Activated naive CD8-positive, alpha-beta T cell treated with anti-CD3 and anti-CD28 coated beads for 36 hours (primary cell): ENCODE measurements at regions not wholly inside any gene's neighbourhood (a gene's known extent, or its start where the extent isn't known, plus 50 kb on each side); places are given as distances from the start of the nearest gene placed in this dataset.
"Not testable (repeated sequence)": the region's sequence is repeated elsewhere in the genome, so short reads cannot be mapped to it uniquely, and the experiment has no call there.

ENCODE experiments used
- DNase-seq: peaks from one replicate; pipeline ENCODE4 v3.0.0; 2021
- H3K27ac Mint-ChIP-seq: one replicate; pipeline ENCODE4 v1.8.0; 2022; ENCODE audit warnings: mild to moderate bottlenecking, moderate library complexity, mixed read lengths
- H3K27me3 Mint-ChIP-seq: one replicate; pipeline ENCODE4 v1.8.0; 2022; ENCODE audit warnings: mild to moderate bottlenecking, mixed read lengths
- H3K36me3 Mint-ChIP-seq: one replicate; pipeline ENCODE4 v1.8.0; 2021; ENCODE audit warnings: mild to moderate bottlenecking, mixed read lengths
- H3K4me1 Mint-ChIP-seq: one replicate; pipeline ENCODE4 v1.8.0; 2021; ENCODE audit warnings: mixed read lengths
- H3K4me3 Mint-ChIP-seq: one replicate; pipeline ENCODE4 v1.8.0; 2022; ENCODE audit warnings: mild to moderate bottlenecking, moderate library complexity, mixed read lengths
- H3K9me3 Mint-ChIP-seq: one replicate; pipeline ENCODE4 v1.8.0; 2022; ENCODE audit warnings: mixed read lengths

DNA sequence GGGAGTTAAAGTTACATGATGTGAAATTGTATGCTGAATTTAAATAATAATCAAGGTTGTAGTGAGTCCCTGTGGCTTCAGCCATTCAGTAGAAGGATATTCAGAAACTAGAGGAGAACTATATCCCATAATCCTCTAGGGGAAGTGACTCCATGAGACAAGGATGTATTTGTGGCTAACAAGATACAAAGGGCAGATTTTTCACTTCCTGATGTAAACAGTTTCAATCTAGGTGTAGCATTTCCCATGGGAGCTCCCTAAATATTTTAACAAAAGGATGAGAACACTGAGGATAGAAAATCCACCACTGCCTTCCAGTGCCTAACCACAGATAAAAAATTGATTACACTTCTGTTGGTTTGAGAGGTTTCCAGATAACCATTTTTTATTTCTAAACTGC is 435.4 kb upstream of the TENM3 start:
- H3K4me3 Mint-ChIP-seq, result no peak overlapping the region
- H3K27ac Mint-ChIP-seq, result no peak overlapping the region
- H3K36me3 Mint-ChIP-seq, result no peaks in the 10 kb centered on the region
- no peaks in the 10 kb centered on the region for H3K27me3 Mint-ChIP-seq
- H3K4me1 Mint-ChIP-seq, result no peaks in the 10 kb centered on the region
- no peaks in the 10 kb centered on the region for H3K9me3 Mint-ChIP-seq
- DNase-seq, result no peak

DNA sequence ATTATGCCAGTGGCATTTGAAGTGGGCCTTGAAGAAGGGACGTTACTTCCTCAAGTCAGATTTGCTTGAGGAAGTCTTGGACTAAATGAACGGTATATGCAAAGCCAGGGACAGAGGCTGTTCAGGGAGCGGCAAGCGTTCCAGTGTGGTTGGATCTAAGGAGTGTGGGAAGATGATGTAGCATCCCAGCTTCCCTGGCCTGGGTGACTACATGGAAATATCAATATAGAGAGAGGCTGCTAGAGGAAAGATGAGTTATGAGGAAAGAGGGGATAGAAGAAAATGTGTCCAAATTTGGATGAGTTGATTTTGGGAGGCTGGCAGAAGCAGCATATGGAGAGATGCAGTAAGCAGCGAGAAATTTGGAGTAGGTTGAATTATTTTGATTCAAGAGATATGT is 432.5 kb upstream of the TENM3 start:
- Mint-ChIP-seq H3K36me3 (no peaks in the 10 kb centered on the region), H3K27ac (no peak overlapping the region), H3K4me1 (no peaks in the 10 kb centered on the region), H3K4me3 (no peak overlapping the region), H3K27me3 (no peaks in the 10 kb centered on the region), H3K9me3 (no peaks in the 10 kb centered on the region)
- DNase-seq, result no peak

DNA sequence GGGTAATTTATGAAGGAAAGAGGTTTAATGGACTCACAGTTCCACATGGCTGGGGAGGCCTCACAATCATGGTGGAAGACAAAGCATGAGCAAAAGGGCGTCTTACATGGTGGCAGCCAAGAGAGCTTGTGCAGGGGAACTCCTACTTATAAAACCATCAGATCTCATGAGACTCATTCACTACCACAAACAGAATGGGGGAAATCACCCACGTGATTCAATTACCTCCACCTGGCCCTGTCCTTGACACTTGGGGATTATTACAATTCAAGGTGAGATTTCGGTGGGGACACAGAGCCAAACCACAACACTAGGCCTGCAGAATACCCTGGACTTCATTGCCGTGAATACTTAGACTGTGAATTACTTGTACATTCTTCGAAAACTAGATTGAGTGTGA is 431.7 kb upstream of the TENM3 start:
- H3K27ac Mint-ChIP-seq, H3K27me3 Mint-ChIP-seq, H3K36me3 Mint-ChIP-seq, H3K4me1 Mint-ChIP-seq, H3K4me3 Mint-ChIP-seq, H3K9me3 Mint-ChIP-seq, DNase-seq: not testable (repeated sequence)

DNA sequence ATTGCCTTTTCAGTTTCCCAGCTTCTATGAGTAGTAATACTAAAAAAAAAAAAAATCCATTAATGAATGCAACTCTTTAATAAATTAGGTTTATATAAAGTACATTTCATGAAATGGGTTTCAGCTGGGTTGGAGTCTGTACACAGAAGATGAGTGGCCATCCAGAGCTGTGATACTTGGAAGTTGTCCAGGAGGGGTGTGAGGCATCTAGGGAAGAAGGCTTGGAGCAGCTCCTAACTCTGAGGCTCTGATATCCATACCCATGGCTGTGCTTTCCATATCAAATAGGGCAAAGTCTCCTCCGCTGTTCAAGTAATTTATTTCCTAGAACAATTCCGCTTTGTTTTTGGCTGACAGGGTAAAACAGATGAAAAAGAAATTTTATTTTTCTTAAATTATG is 423.3 kb upstream of the TENM3 start:
- Mint-ChIP-seq H3K27me3 (no peaks in the 10 kb centered on the region), H3K4me1 (no peaks in the 10 kb centered on the region), H3K4me3 (no peak overlapping the region), H3K27ac (no peak overlapping the region), H3K36me3 (no peaks in the 10 kb centered on the region), H3K9me3 (peaks cover 2% of the 10 kb centered on the region)
- DNase-seq, result no peak

DNA sequence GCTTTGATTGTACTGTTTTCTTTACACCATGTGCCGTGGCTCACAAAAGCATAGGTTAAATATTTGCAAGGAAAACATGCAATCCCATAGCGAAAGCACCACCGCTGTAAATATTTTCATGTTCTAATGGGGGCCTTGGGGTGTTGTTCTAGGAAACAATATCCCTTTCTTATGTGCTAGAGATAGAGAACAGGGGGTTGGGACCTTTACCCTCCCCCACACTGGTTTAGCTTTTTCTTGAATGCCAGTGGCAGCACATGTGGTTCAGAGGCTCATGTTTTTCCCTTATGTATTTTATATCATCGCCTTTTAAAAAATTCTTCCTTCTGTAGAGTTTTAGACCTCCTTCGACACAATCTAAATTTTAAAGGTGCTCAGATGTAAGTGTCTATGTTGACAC is 422.6 kb upstream of the TENM3 start:
- DNase-seq, result no peak
- no peaks in the 10 kb centered on the region for H3K4me1 Mint-ChIP-seq
- peaks cover 2% of the 10 kb centered on the region for H3K9me3 Mint-ChIP-seq
- H3K27me3 Mint-ChIP-seq, result no peaks in the 10 kb centered on the region
- no peaks in the 10 kb centered on the region for H3K36me3 Mint-ChIP-seq
- no peak overlapping the region for H3K27ac Mint-ChIP-seq
- H3K4me3 Mint-ChIP-seq, result no peak overlapping the region

DNA sequence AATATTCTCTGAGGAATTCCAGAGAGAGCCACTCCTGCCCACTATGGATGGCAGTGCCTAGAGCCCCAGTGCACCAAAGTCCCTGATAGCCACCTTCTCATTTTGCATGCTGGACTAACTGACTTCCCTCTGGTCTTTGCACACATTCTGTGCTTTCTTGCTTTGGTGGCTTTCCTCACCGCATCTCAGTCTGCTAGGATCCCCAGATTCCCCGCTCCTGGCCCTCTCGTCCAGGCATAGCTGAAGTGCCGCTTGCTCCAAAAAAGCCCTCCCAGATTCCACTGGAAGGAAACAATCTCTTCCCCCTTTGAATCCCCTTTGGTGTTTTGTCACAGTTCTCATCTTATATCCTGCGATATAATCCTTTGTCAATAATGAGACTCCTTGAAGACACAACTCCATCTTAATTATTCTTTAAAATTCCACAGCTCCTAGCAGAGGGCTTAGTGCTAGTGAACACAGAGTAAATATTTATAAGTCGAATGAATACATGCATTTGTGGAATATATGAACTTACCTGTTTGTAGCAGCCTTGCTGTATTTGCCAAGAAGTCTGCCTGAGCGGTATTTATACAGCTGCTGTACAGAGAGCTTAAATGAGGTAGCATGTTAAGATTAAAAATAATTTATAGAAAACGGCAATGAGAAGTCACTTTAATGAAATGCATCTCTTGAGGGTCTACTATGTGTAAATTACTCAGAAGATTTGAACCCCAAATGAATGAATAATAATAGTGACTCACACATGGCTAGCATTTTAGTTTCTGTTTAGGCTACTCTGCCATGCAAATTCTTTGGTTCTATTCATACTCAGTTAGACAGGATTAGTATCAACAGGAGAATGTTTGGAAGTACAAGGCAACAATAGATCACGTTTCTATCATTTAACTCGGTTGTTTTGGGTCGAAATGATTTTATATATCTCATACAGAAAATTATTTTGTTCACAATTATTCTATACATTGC is 421.9 kb upstream of the TENM3 start:
- H3K4me3 Mint-ChIP-seq, result no peak overlapping the region
- DNase-seq, result no peak

DNA sequence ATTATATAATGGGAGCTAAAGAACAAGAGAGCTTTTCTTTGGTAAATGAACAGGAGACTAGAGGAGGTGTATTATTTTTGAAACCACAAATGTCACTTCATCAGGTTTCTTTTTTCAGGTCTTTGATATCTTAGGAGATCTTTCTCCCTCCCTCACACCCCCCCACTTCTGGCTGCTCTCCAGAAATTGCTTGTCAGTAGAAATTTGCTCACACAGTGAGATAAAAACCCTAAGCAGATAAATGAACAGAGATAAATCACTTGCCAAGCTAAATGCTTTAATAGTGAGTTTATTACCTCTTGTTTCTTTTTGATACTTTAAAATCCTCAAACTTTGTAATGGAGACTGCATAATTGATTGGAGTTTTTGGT is 421.2 kb upstream of the TENM3 start:
- Mint-ChIP-seq H3K36me3 (no peaks in the 10 kb centered on the region), H3K4me1 (no peaks in the 10 kb centered on the region), H3K27ac (no peak overlapping the region), H3K4me3 (no peak overlapping the region), H3K27me3 (no peaks in the 10 kb centered on the region), H3K9me3 (peaks cover 2% of the 10 kb centered on the region)
- DNase-seq, result no peak

More for the DNA sequence above, 421.9 kb upstream of the TENM3 start:
- Mint-ChIP-seq H3K4me1 (no peaks in the 10 kb centered on the region), H3K27ac (no peak overlapping the region), H3K9me3 (peaks cover 2% of the 10 kb centered on the region), H3K27me3 (no peaks in the 10 kb centered on the region), H3K36me3 (no peaks in the 10 kb centered on the region)

DNA sequence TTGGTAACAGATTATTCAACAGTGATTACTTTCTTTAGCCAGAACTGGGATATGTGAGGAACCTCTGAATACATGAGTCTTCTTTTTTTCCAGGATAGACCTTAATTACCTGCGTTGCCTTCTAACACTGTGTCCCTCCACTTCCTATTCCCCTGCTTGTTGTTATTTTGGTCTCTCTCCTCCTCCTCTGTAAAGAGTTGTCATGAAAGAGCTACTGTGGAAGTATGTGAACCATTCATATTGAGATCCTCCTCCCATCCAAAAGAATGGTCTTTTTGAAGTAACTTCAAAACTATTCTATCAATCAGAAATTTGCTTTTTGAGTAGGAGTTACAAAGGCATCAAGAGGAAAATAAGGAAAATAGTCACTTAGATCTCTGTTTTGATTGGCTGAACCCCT is 420.0 kb upstream of the TENM3 start:
- no peak overlapping the region for H3K27ac Mint-ChIP-seq
- DNase-seq, result no peak
- H3K36me3 Mint-ChIP-seq, result no peaks in the 10 kb centered on the region
- no peaks in the 10 kb centered on the region for H3K9me3 Mint-ChIP-seq
- no peaks in the 10 kb centered on the region for H3K4me1 Mint-ChIP-seq
- H3K27me3 Mint-ChIP-seq, result no peaks in the 10 kb centered on the region
- no peak overlapping the region for H3K4me3 Mint-ChIP-seq

DNA sequence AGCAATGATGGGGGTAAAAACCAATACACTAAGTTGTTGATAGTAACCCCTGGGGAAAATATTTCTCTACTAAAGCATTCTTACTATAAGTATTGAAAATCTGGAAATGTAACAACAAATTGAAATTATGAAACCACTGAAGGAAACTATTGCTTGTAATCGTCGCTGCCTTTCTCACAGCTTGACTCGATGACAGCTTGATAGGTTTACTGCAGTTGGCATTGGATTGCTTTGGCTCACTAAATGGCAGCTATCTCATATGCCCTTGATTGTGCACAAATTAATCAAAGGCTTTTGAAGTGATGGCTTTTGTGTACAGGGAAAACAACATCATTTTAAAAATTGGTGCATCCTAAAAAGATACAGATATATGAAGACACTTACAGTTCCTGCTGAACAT is 419.6 kb upstream of the TENM3 start:
- Mint-ChIP-seq H3K27ac (no peak overlapping the region), H3K9me3 (no peaks in the 10 kb centered on the region), H3K4me3 (no peak overlapping the region), H3K36me3 (no peaks in the 10 kb centered on the region), H3K4me1 (no peaks in the 10 kb centered on the region), H3K27me3 (no peaks in the 10 kb centered on the region)
- no peak for DNase-seq

DNA sequence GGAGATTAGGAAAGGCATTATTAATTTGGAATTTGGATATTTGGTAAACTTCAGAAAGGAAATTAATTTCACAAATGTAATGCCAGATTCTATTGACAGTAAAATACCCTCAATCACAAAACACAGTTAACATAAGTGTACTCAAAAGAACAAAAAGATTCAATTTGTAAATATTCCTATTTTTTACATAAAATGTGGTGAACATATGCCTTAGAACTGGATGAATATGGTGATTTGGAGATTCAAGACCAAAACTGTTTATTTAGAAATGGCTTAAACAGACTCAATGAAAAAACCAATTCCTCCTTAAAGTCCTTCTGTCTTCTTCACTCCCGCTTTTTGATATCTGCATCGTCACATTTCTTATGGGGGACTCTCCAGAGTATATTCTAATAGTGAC is 417.6 kb upstream of the TENM3 start:
- H3K4me1 Mint-ChIP-seq, result no peaks in the 10 kb centered on the region
- no peak overlapping the region for H3K27ac Mint-ChIP-seq
- no peak overlapping the region for H3K4me3 Mint-ChIP-seq
- H3K27me3 Mint-ChIP-seq, result no peaks in the 10 kb centered on the region
- no peaks in the 10 kb centered on the region for H3K9me3 Mint-ChIP-seq
- H3K36me3 Mint-ChIP-seq, result no peaks in the 10 kb centered on the region
- DNase-seq, result no peak

DNA sequence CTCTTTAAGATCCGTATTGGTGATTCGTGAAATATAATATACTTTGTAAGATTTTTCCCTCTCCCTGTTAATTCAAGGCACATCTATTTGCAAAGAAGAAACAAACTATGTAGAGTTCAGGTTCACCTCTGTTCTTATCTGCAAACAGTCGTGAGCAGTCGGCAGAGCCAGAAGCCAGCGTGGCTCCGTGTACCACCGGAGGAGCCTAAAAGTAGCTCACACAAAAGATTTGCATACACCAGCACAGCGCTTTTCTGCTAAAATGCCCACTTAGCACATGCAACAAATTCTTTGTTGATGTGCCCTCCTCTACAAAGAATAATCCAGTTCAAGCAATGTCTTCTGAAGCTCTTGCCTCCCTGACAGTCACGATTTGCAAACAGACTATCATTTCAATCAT is 416.0 kb upstream of the TENM3 start:
- no peak for DNase-seq
- H3K4me1 Mint-ChIP-seq, result no peaks in the 10 kb centered on the region
- H3K27ac Mint-ChIP-seq, result no peak overlapping the region
- no peaks in the 10 kb centered on the region for H3K27me3 Mint-ChIP-seq
- no peaks in the 10 kb centered on the region for H3K36me3 Mint-ChIP-seq
- H3K9me3 Mint-ChIP-seq, result no peaks in the 10 kb centered on the region
- no peak overlapping the region for H3K4me3 Mint-ChIP-seq

DNA sequence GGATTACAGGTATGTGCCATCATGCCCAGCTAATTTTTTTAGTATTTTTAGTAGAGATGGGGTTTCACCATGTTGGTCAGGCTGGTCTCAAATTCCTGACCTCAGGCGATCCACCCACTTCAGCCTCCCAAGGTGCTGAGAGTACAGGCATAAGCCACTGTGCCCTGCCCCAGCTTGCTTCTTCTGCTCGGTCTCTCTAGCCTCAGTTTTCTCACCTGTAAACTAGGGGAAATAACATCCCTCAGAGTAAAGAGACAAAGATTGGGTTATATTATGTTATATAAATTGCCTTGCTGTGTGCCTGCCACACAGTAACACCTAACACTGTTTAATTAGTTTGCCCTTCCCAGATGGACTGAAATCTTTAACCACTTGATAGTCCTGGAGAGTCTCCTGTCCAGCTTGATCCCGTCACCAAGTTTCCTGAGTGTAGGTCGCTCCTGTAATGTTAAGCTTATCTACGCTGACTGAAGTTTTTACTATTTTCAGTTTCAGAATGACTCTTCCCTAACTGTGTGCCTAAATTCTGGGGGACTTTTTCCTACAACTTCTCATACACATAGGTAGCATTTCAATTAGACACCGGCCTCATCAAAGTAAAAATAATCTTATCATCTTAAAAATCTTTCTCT is 412.7 kb upstream of the TENM3 start:
- Mint-ChIP-seq H3K4me1 (no peaks in the 10 kb centered on the region), H3K27ac (no peak overlapping the region), H3K9me3 (no peaks in the 10 kb centered on the region), H3K36me3 (no peaks in the 10 kb centered on the region), H3K27me3 (no peaks in the 10 kb centered on the region), H3K4me3 (no peak overlapping the region)
- DNase-seq, result no peak

DNA sequence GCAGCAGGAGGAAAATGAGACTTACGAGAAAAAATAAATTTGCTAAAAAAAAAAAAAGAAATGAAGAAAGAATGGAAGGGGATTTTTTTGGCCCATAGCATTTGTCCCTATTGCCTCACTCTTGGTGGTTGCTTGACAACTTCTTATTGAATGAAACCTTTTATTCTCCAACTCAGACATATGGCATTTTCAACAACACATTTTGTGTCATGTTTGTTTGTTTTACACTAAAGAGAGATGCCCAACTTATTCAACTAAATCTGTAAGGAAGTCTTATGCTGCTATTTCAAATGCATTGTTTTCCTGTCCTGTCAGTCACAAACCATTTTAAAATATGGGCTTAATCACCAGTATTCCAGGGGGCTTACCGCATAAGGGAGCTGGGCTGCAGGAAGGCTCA is 409.1 kb upstream of the TENM3 start:
- H3K9me3 Mint-ChIP-seq, result no peaks in the 10 kb centered on the region
- no peak overlapping the region for H3K4me3 Mint-ChIP-seq
- no peaks in the 10 kb centered on the region for H3K4me1 Mint-ChIP-seq
- H3K27ac Mint-ChIP-seq, result no peak overlapping the region
- H3K36me3 Mint-ChIP-seq, result no peaks in the 10 kb centered on the region
- DNase-seq, result no peak
- no peaks in the 10 kb centered on the region for H3K27me3 Mint-ChIP-seq

DNA sequence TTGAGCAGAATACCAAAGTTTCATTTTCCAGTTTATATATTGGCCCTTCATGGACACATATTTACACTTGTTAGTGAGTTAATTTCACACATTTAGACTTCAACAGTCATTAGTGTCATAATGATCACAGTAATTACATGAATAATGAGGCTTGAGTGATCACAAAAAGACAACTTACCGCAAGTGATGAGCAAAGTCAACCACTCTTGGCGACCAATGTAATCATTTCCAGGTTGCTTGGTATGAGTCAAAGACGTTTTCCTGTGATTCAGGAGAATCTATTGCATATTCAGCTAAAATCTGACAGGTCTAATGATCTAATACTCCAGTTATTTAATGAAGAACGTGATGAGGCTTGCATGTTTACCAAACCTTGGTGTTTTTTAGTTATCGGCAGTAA is 407.9 kb upstream of the TENM3 start:
- no peak overlapping the region for H3K4me3 Mint-ChIP-seq
- no peaks in the 10 kb centered on the region for H3K36me3 Mint-ChIP-seq
- DNase-seq, result no peak
- no peaks in the 10 kb centered on the region for H3K4me1 Mint-ChIP-seq
- no peak overlapping the region for H3K27ac Mint-ChIP-seq
- no peaks in the 10 kb centered on the region for H3K27me3 Mint-ChIP-seq
- peaks cover 3% of the 10 kb centered on the region for H3K9me3 Mint-ChIP-seq

DNA sequence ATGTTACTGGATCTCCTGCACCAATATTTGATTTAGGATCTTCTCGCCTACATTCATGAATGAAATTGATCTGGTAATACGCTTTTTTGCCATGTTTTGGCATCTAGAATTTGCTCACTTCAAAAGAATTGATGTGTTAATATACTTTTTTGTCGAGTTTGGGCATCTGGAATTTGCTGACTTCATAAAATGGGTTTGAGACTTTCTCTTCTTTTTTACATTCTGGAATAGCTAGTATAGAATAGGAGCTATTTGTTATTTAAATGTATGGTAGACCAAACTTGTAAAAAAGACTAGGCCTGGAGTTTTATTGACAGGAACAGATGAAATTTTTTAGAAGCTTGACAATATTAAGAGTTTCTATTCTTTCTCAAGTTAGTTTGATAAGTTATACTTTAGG is 404.9 kb upstream of the TENM3 start:
- DNase-seq, result no peak
- Mint-ChIP-seq H3K27me3 (no peaks in the 10 kb centered on the region), H3K4me3 (no peak overlapping the region), H3K9me3 (peaks cover 3% of the 10 kb centered on the region), H3K36me3 (no peaks in the 10 kb centered on the region), H3K27ac (no peak overlapping the region), H3K4me1 (no peaks in the 10 kb centered on the region)

DNA sequence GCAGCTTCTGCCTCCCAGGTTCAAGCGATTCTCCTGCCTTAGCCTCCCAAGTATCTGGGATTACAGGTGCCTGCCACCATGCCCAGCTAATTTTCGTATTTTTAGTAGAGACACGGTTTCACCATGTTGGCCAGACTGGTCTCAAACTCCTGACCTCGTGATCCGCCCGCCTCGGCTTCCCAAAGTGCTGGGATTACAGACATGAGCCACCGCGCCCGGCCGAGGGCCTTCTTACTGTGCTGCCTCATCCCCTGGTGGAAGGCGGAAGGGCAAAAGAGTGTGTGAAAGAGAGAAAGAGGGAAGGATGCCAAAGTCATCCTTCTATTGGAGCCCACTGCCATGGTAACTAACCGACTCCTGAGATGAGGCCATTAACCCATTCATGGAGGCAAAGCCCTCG is 399.4 kb upstream of the TENM3 start:
- not testable (repeated sequence) for H3K36me3 Mint-ChIP-seq, H3K4me3 Mint-ChIP-seq, H3K27ac Mint-ChIP-seq, H3K9me3 Mint-ChIP-seq, DNase-seq, H3K4me1 Mint-ChIP-seq, H3K27me3 Mint-ChIP-seq
